K562 (cell line): ENCODE measurements at regions not wholly inside any gene's neighbourhood (a gene's known extent, or its start where the extent isn't known, plus 50 kb on each side); places are given as distances from the start of the nearest gene placed in this dataset.
"Not testable (repeated sequence)": the region's sequence is repeated elsewhere in the genome, so short reads cannot be mapped to it uniquely, and the experiment has no call there.

Experiments
- ATAC-seq: fragments of 200-7000 bp; cut with Tn5 transposase; 3 replicates; pipeline ENCODE4 v1.9.1; 2020; ENCODE audit warnings: moderate library complexity
- BruUV-seq: library from RNA; stranded (reverse); fragments of 400-500 nt; replicated peaks from 2 replicates; lab custom pipeline; 2021; lab: Mats Ljungman, UMichigan
- CTCF ChIA-PET: fragments of 300-600 bp; formaldehyde crosslinking; extraction: SDS; loops from one replicate; lab custom pipeline; 2021; ENCODE audit warnings: low intra/inter-chr PET ratio; lab: Yijun Ruan, JAX
- POLR2A ChIA-PET: fragments of 300-600, 350-650 bp; sonication (Branson Sonifier 250); formaldehyde crosslinking; extraction: SDS; loops from one replicate; lab custom pipeline; 2021; ENCODE audit warnings: antibody characterized with exemption, inconsistent platforms; lab: Yijun Ruan, JAX
- DNase-seq, 4 experiments: peaks; one replicate each; pipeline versions ENCODE4 v3.0.0 to v3.0.0-alpha.2; 2011 to 2018; ENCODE audit warnings: low spot score in 3 of 4, mixed read lengths in 3 of 4; ENCODE audit errors: extremely low read depth in 1 of 4
- FAIRE-seq: peaks from 2 replicates; lab custom pipeline; 2011; peaks lifted over from hg19 to GRCh38; lab: Jason Lieb, UNC
- H2AFZ ChIP-seq: 2 replicates; pipeline ENCODE4 v1.6.0; 2011; ENCODE audit warnings: low read depth, low read length, control low read depth, inconsistent platforms
- H3K27ac ChIP-seq: fragments of 200-600 bp; 3 replicates; pipeline ENCODE4 v1.8.0; 2011; ENCODE audit warnings: low read depth, mild to moderate bottlenecking, control low read depth, inconsistent platforms, low read length, moderate library complexity, mixed read lengths; ENCODE audit errors: extremely low read depth
- H3K27me3 ChIP-seq, 2 experiments: fragments of 300-600 bp in 1 of 2; 2 replicates in 1 of 2; 3 replicates in 1 of 2; pipeline versions ENCODE4 v1.6.0 to v1.8.0; 2011; ENCODE audit warnings: inconsistent platforms in 2 of 2, low read length in 2 of 2, mild to moderate bottlenecking in 1 of 2, mixed read lengths in 1 of 2, moderate library complexity in 1 of 2; ENCODE audit not compliant: control insufficient read depth in 2 of 2, insufficient read depth in 2 of 2
- H3K36me3 ChIP-seq: fragments of 300-600 bp; 3 replicates; pipeline ENCODE4 v1.8.0; 2011; ENCODE audit warnings: mild to moderate bottlenecking, low read length, inconsistent platforms; ENCODE audit not compliant: control insufficient read depth, insufficient read depth
- H3K4me1 ChIP-seq, 2 experiments: fragments of 200-600 bp in 1 of 2; replicated peaks in 1 of 2; 2 replicates in 1 of 2; 3 replicates in 1 of 2; pipeline versions ENCODE4 v1.5.1 to v1.8.0; 2011; ENCODE audit warnings: inconsistent platforms in 2 of 2, low read length in 2 of 2, mild to moderate bottlenecking in 1 of 2, mixed read lengths in 1 of 2, moderate library complexity in 1 of 2; ENCODE audit not compliant: control insufficient read depth in 2 of 2, insufficient read depth in 2 of 2
- H3K4me2 ChIP-seq: 2 replicates; pipeline ENCODE4 v1.6.1; 2011; ENCODE audit warnings: low read length, control low read depth, inconsistent platforms, mixed read lengths; ENCODE audit not compliant: insufficient read depth
- H3K4me3 ChIP-seq: fragments of 200-600 bp; sonication (generic), shearing (Covaris generic); 2 replicates; pipeline ENCODE4 v1.5.1; 2016; ENCODE audit warnings: control low read depth, inconsistent platforms
- H3K79me2 ChIP-seq: fragments of 200-600 bp; 3 replicates; pipeline ENCODE4 v1.8.0; 2011; ENCODE audit warnings: low read length, inconsistent platforms; ENCODE audit not compliant: control insufficient read depth, insufficient read depth
- H3K9ac ChIP-seq, 2 experiments: 2 replicates each; pipeline versions ENCODE4 v1.6.0 to v1.6.1; 2011; ENCODE audit warnings: low read depth in 2 of 2, low read length in 2 of 2, control low read depth in 1 of 2, inconsistent platforms in 1 of 2, mild to moderate bottlenecking in 1 of 2, mixed read lengths in 1 of 2; ENCODE audit not compliant: insufficient read depth in 1 of 2
- H3K9me1 ChIP-seq: one replicate; pipeline ENCODE4 v1.6.0; 2011; ENCODE audit warnings: inconsistent platforms, mild to moderate bottlenecking, low read length, moderate library complexity; ENCODE audit not compliant: control insufficient read depth, insufficient read depth
- H3K9me3 ChIP-seq: replicated peaks from 2 replicates; pipeline ENCODE4 v1.5.1; 2011; ENCODE audit warnings: low read depth, low read length, inconsistent platforms; ENCODE audit not compliant: control insufficient read depth, insufficient read depth
- H4K20me1 ChIP-seq: replicated peaks from 2 replicates; pipeline ENCODE4 v1.6.1; 2011; ENCODE audit warnings: low read length, inconsistent platforms, mixed read lengths; ENCODE audit not compliant: control insufficient read depth, insufficient read depth
- ARNT ChIP-seq, 2 experiments: fragments of 450-650 bp; IDR thresholded peaks; 2 replicates each; pipeline ENCODE4 v1.6.1; 2016; ENCODE audit warnings: mild to moderate bottlenecking in 1 of 2
- NFIC ChIP-seq: fragments of 450-650 bp; IDR thresholded peaks from 2 replicates; pipeline ENCODE4 v1.6.1; 2017; ENCODE audit warnings: mild to moderate bottlenecking, inconsistent platforms
- OTX1 ChIP-seq: fragments of 450-650 bp; formaldehyde crosslinking; IDR thresholded peaks from 2 replicates; pipeline ENCODE4 v1.4.0; 2022; ENCODE audit warnings: mild to moderate bottlenecking
- STAT5B ChIP-seq: fragments of 250-450 bp; sonication (Bioruptor Pico); IDR thresholded peaks from 2 replicates; pipeline ENCODE4 v1.8.0; 2021; ENCODE audit warnings: mild to moderate bottlenecking, inconsistent platforms
- WGBS: fragments of 100-300 bp; shearing (Covaris generic); methylation state at CpG from one replicate; pipeline ENCODE4 v1.1.6; 2016; ENCODE audit warnings: low coverage, mixed read lengths; ENCODE audit not compliant: insufficient coverage; ENCODE audit errors: missing lambda C conversion rate; 5-methylcytosine and 5-hydroxymethylcytosine counted together
- in situ Hi-C: fragments of 300-500 bp; cut with MboI; formaldehyde crosslinking; loops from 4 replicates; pipeline ENCODE4 v1.15.0; 2018; ENCODE audit warnings: inconsistent platforms, mixed read lengths
- intact Hi-C: fragments of 100-400 bp; cut with micrococcal nuclease; formaldehyde crosslinking; loops from 2 replicates; pipeline ENCODE4 v1.14.2; 2022
- TF ChIP-seq, protein P1 (sequence below): IDR thresholded peaks from 2 replicates; pipeline ENCODE4 v1.6.1; 2011; ENCODE audit not compliant: insufficient read length; ENCODE audit errors: extremely low read depth

- FAIRE-seq (no peak), ATAC-seq (no peak), DNase-seq (no peak)
- POLR2A ChIA-PET: interaction anchor here (0.5 kb wide), 1 partner anchor 1414 kb away, joined by 3 read pairs; no protein-coding TSS in a partner anchor
- no peak overlapping the region for H3K4me3 ChIP-seq
- no peaks in the 10 kb centered on the region for H3K36me3 ChIP-seq
- CTCF ChIA-PET: no interaction called here
- no peaks in the 10 kb centered on the region for H3K79me2 ChIP-seq
- no peak overlapping the region; the same call in 1 of the 2 replicates for H2AFZ ChIP-seq
- H3K9me3 ChIP-seq: no peaks in the 10 kb centered on the region
- no peaks in the 10 kb centered on the region for H3K4me1 ChIP-seq
- H3K27ac ChIP-seq: no peak overlapping the region
- intact Hi-C loops: no loop called here
- WGBS: 10% methylated on average over 3 of the region's 3 CpGs
- no TSS peak for BruUV-seq
- no peak overlapping the region for H3K9ac ChIP-seq
- H3K27me3 ChIP-seq: no peaks in the 10 kb centered on the region
- H4K20me1 ChIP-seq: no peaks in the 10 kb centered on the region
- no peaks in the 10 kb centered on the region for H3K9me1 ChIP-seq
- TF ChIP-seq NFIC (no peak), OTX1 (no peak), ARNT (IDR thresholded peaks at IDR 0.05) (no peak), STAT5B (CRISPR knock-in tag) (no peak)
- TF ChIP-seq, protein P1, sequence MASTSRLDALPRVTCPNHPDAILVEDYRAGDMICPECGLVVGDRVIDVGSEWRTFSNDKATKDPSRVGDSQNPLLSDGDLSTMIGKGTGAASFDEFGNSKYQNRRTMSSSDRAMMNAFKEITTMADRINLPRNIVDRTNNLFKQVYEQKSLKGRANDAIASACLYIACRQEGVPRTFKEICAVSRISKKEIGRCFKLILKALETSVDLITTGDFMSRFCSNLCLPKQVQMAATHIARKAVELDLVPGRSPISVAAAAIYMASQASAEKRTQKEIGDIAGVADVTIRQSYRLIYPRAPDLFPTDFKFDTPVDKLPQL: no peak
- in situ Hi-C loops: no loop called here
- H3K4me2 ChIP-seq: no peak overlapping the region
Measured at GRCh38 chr6:144500892-144501291, 215.8 kb downstream of the UTRN start.

GRCh38 chr6:144505214-144505613 lies 220.1 kb downstream of the UTRN start:
- H2AFZ ChIP-seq, H3K4me3 ChIP-seq, H3K9me3 ChIP-seq, H3K4me2 ChIP-seq, FAIRE-seq, CTCF ChIA-PET, BruUV-seq, DNase-seq, intact Hi-C loops, H3K27ac ChIP-seq, H3K9ac ChIP-seq, H3K27me3 ChIP-seq, H3K36me3 ChIP-seq, H3K79me2 ChIP-seq, POLR2A ChIA-PET, in situ Hi-C loops, H3K4me1 ChIP-seq, ATAC-seq, H4K20me1 ChIP-seq, H3K9me1 ChIP-seq: not testable (repeated sequence)
- WGBS: 42% methylated on average over 4 of the region's 4 CpGs
